ENCODE measurements at regions not wholly inside any gene's neighbourhood (a gene's known extent, or its start where the extent isn't known, plus 50 kb on each side); places are given as distances from the start of the nearest gene placed in this dataset.

DNA sequence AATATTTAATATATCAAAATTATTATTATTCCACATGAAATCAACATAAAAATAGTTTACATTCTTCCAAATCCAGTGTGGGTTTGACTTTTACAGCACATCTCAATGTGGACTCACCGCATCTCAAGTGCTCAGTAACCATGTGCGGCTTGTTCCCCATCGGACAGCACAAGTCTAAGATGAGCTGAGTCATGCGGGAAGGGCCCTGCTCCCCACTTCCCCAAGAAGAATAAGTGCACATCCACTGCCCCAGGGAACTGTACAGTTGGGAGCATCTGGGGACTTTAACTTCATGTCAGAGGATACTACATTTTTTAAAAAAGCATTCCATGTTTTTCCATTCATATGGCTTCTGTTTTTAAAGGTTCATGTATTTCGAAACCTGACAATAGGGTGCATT lies 325.6 kb downstream of the BTBD3 start:
- TF ChIP-seq, protein P1, sequence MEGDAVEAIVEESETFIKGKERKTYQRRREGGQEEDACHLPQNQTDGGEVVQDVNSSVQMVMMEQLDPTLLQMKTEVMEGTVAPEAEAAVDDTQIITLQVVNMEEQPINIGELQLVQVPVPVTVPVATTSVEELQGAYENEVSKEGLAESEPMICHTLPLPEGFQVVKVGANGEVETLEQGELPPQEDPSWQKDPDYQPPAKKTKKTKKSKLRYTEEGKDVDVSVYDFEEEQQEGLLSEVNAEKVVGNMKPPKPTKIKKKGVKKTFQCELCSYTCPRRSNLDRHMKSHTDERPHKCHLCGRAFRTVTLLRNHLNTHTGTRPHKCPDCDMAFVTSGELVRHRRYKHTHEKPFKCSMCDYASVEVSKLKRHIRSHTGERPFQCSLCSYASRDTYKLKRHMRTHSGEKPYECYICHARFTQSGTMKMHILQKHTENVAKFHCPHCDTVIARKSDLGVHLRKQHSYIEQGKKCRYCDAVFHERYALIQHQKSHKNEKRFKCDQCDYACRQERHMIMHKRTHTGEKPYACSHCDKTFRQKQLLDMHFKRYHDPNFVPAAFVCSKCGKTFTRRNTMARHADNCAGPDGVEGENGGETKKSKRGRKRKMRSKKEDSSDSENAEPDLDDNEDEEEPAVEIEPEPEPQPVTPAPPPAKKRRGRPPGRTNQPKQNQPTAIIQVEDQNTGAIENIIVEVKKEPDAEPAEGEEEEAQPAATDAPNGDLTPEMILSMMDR (IDR thresholded peaks at IDR 0.05) = no peak
- no peak for TF ChIP-seq POLR2A (IDR thresholded peaks at IDR 0.05)
